ENCODE measurements at regions not wholly inside any gene's neighbourhood (a gene's known extent, or its start where the extent isn't known, plus 50 kb on each side); places are given as distances from the start of the nearest gene placed in this dataset.

GRCh38 chr18:51864219-51864965 lies 475.6 kb upstream of the DCC start (continued):
- no peak for TF ChIP-seq ZNF143 (CRISPR knock-in tag; IDR thresholded peaks at IDR 0.05)

GRCh38 chr18:51865538-51865937 lies 474.5 kb upstream of the DCC start:
- intact Hi-C loops (cut with micrococcal nuclease; ENCODE audit: unreplicated experiment) (no loop called here), in situ Hi-C loops (cut with HindIII; ENCODE audit: extremely low pct_ligation_motif_present, low pct_unique_long_range_greater_than_20kb) (no loop called here)
- Histone ChIP-seq H3K4me2 (ENCODE audit: low read depth, low read length) (no peak overlapping the region), H4K20me1 (ENCODE audit: insufficient read depth, low read length) (no peaks in the 10 kb centered on the region), H3K27ac (ENCODE audit: extremely low read length, insufficient read depth, low read length) (no peak overlapping the region), H3K9ac (ENCODE audit: insufficient read depth, low read depth, low read length) (no peak overlapping the region), H3K27me3 (ENCODE audit: control insufficient read depth in 1 of 2, insufficient read depth in 2 of 2, low read length in 2 of 2) (no peaks in the 10 kb centered on the region), H3K79me2 (ENCODE audit: insufficient read depth, low read length) (no peaks in the 10 kb centered on the region), H3K4me3 (replicated peaks in 1 of 3; ENCODE audit: insufficient read depth in 1 of 3, low read depth in 2 of 3, low read length in 3 of 3) (no peak overlapping the region), H3K4me1 (ENCODE audit: insufficient read depth, low read length) (no peaks in the 10 kb centered on the region), H2AFZ (ENCODE audit: low read length) (no peak overlapping the region), H3K9me3 (ENCODE audit: low read length) (peaks cover 83% of the 10 kb centered on the region), H3K36me3 (replicated peaks in 1 of 2; ENCODE audit: control insufficient read depth in 1 of 2, insufficient read depth in 2 of 2, low read length in 2 of 2) (no peaks in the 10 kb centered on the region)
- WGBS (ENCODE audit: low lambda C conversion rate) = 47% methylated on average over 1 of the region's 1 CpG
- ChIA-PET POLR2A (no interaction called here), CTCF (ENCODE audit: low intra/inter-chr PET ratio, low total read pairs) (no interaction called here)
- BruUV-seq (replicated peaks) = no TSS peak
- DNase-seq (ENCODE audit: low spot score) = no peak
- no peak for FAIRE-seq
- ATAC-seq = no peak
- TF ChIP-seq TFAP4 (IDR thresholded peaks at IDR 0.05; ENCODE audit: borderline replicate concordance, low read depth) (no peak), ZNF280B (CRISPR knock-in tag; IDR thresholded peaks at IDR 0.05; ENCODE audit: borderline replicate concordance) (no peak), ZNF383 (CRISPR knock-in tag; IDR thresholded peaks at IDR 0.05; ENCODE audit: borderline replicate concordance) (no peak)

Data from HepG2 (cell line).